A549 (cell line): ENCODE measurements at regions not wholly inside any gene's neighbourhood (a gene's known extent, or its start where the extent isn't known, plus 50 kb on each side); places are given as distances from the start of the nearest gene placed in this dataset.

Experiments used
- CBX2 ChIP-seq: fragments of 200-600 bp; sonication (generic); IDR thresholded peaks from 2 replicates; pipeline ENCODE4 v1.6.1; 2016; ENCODE audit warnings: low read depth, mild to moderate bottlenecking, borderline replicate concordance
- CHD4 ChIP-seq: fragments of 200-600 bp; sonication (generic); IDR thresholded peaks from 2 replicates; pipeline ENCODE4 v1.6.1; 2016; ENCODE audit warnings: antibody characterized with exemption, mild to moderate bottlenecking, borderline replicate concordance
- KDM1A ChIP-seq: fragments of 200-600 bp; sonication (generic); IDR thresholded peaks from 2 replicates; pipeline ENCODE4 v1.6.1; 2016; ENCODE audit warnings: low read depth, mild to moderate bottlenecking
- KDM5A ChIP-seq: fragments of 200-600 bp; sonication (generic); IDR thresholded peaks from 2 replicates; pipeline ENCODE4 v1.6.1; 2016; ENCODE audit warnings: antibody characterized with exemption, mild to moderate bottlenecking
- MAFK ChIP-seq: fragments of 450-650 bp; IDR thresholded peaks from 2 replicates; pipeline ENCODE4 v1.6.1; 2014; ENCODE audit not compliant: partially characterized antibody
- NFE2L2 ChIP-seq: fragments of 150-350 bp; conservative IDR thresholded peaks from 2 replicates; pipeline ENCODE4 v1.6.1; 2014; ENCODE audit warnings: low read length
- POLR2A ChIP-seq: IDR thresholded peaks from 2 replicates; pipeline ENCODE4 v1.6.1; 2012; ENCODE audit warnings: mild to moderate bottlenecking, low read length
- RAD21 ChIP-seq, 2 experiments: fragments of >200 bp in 1 of 2; sonication (Bioruptor Twin) in 1 of 2; formaldehyde crosslinking in 1 of 2; IDR thresholded peaks in 1 of 2; conservative IDR thresholded peaks in 1 of 2; 2 replicates in 1 of 2; 3 replicates in 1 of 2; pipeline ENCODE4 v1.6.1; 2012 to 2018; ENCODE audit warnings: inconsistent platforms in 1 of 2
- RFX5 ChIP-seq: fragments of 450-650 bp; IDR thresholded peaks from 2 replicates; pipeline ENCODE4 v1.7.1; 2014; ENCODE audit warnings: antibody characterized with exemption, mild to moderate bottlenecking, moderate library complexity
- SREBF2 ChIP-seq: fragments of 450-650 bp; IDR thresholded peaks from 2 replicates; pipeline ENCODE4 v1.6.1; 2014; ENCODE audit warnings: mild to moderate bottlenecking, moderate library complexity
- ZFP36 ChIP-seq: fragments of 450-650 bp; IDR thresholded peaks from 2 replicates; pipeline ENCODE4 v1.6.1; 2014; ENCODE audit warnings: borderline replicate concordance; ENCODE audit not compliant: partially characterized antibody
- TF ChIP-seq, protein P1 (sequence below): fragments of 450-650 bp; IDR thresholded peaks from 2 replicates; pipeline ENCODE4 v1.6.1; 2014; ENCODE audit warnings: antibody characterized with exemption
- TF ChIP-seq, protein P2 (sequence below): fragments of >200 bp; sonication (Bioruptor Twin); formaldehyde crosslinking; IDR thresholded peaks from 3 replicates; pipeline ENCODE4 v1.5.1; 2016
- TF ChIP-seq, protein P3 (sequence below): IDR thresholded peaks from 2 replicates; pipeline ENCODE4 v1.6.1; 2012

DNA sequence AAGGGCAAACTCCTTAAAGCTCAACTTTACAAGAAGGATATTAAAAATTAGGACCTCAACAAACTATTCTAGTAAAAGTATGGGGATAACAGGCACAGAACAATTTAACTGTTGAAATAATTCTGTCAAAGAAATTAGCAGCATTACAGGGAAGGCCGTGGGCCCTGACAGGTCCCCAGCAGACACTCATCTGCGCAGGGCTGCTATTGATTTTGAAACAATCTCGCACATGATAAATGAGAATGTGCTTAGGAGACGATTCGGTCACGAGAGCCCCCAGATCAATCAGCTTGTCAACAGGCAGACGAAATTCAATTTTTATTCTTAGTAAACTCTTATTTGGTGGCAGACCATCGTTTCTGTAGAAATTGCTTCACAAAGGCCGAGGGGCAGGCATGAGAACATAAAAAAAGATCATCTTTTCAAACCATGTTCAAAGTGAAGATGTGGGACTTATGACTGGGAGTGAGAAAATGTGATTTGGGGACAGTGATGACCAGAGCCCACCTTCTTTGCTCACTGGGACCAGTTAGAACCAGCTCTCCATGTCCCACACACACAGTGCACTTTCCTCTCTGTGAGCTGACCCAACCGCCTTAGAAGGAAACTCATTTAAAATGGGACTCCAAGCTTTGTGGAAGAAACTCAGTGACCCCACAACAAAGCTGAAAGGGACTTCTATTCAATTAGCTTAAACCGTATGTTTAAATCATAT, 654.5 kb downstream of the TOX3 start:
- TF ChIP-seq, protein P1, sequence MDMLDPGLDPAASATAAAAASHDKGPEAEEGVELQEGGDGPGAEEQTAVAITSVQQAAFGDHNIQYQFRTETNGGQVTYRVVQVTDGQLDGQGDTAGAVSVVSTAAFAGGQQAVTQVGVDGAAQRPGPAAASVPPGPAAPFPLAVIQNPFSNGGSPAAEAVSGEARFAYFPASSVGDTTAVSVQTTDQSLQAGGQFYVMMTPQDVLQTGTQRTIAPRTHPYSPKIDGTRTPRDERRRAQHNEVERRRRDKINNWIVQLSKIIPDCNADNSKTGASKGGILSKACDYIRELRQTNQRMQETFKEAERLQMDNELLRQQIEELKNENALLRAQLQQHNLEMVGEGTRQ: no peak
- TF ChIP-seq, protein P2, sequence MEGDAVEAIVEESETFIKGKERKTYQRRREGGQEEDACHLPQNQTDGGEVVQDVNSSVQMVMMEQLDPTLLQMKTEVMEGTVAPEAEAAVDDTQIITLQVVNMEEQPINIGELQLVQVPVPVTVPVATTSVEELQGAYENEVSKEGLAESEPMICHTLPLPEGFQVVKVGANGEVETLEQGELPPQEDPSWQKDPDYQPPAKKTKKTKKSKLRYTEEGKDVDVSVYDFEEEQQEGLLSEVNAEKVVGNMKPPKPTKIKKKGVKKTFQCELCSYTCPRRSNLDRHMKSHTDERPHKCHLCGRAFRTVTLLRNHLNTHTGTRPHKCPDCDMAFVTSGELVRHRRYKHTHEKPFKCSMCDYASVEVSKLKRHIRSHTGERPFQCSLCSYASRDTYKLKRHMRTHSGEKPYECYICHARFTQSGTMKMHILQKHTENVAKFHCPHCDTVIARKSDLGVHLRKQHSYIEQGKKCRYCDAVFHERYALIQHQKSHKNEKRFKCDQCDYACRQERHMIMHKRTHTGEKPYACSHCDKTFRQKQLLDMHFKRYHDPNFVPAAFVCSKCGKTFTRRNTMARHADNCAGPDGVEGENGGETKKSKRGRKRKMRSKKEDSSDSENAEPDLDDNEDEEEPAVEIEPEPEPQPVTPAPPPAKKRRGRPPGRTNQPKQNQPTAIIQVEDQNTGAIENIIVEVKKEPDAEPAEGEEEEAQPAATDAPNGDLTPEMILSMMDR: no peak
- TF ChIP-seq NFE2L2: no peak
- no peak for TF ChIP-seq POLR2A
- TF ChIP-seq CHD4: no peak
- no peak for TF ChIP-seq KDM5A
- TF ChIP-seq RAD21 (conservative IDR thresholded peaks at IDR 0.05 in 1 of 2, IDR thresholded peaks at IDR 0.05 in 1 of 2): no peak
- no peak for TF ChIP-seq RFX5
- TF ChIP-seq, protein P3, sequence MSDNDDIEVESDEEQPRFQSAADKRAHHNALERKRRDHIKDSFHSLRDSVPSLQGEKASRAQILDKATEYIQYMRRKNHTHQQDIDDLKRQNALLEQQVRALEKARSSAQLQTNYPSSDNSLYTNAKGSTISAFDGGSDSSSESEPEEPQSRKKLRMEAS: no peak
- TF ChIP-seq CBX2: no peak
- no peak for TF ChIP-seq ZFP36
- TF ChIP-seq KDM1A: no peak
- TF ChIP-seq SREBF2: no peak
- no peak for TF ChIP-seq MAFK
